ENCODE measurements at regions not wholly inside any gene's neighbourhood (a gene's known extent, or its start where the extent isn't known, plus 50 kb on each side); places are given as distances from the start of the nearest gene placed in this dataset.

DNA sequence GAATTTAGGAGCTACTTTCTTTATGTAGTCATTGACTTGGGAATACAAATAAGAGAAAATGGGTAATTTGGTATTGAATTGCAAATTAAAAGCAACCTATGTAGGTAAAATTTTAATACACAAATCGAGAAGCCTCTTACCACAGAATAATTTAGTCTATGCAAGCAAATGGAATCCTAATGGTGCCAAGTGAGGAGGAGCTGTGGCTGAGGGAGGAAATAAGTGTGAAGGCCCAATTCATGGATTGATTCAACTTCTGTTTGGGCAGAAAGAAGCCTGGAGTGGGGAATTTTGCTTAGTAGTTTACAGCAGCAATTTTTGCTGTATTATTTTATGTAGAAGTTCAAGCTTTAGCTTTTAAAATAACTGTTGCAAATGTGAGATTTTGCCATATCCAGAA lies 291.9 kb downstream of the OXSM start:
- TF ChIP-seq CTCF (IDR thresholded peaks at IDR 0.05) (no peak), POLR2A (IDR thresholded peaks at IDR 0.05) (no peak)
